ENCODE measurements at regions not wholly inside any gene's neighbourhood (a gene's known extent, or its start where the extent isn't known, plus 50 kb on each side); places are given as distances from the start of the nearest gene placed in this dataset.

DNA sequence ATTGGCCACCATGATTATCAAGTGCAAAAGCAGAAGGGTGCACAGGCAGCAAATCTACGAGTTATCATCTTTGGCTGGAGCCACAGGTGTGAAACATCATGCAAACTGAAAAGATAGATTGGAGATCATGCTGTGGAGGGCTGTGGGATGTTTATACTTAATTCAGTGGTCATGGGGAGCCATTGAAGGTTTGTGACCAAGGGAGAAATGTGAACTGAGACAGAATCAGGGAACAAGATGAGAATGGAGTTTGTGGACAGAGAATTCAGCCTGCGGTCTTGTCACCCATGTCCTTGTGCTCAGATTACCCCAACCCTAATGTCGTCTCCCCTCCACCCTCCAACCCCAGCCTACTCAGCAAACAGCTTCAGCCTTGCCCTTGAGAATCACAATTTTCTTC, 62.9 kb upstream of the ACAN start:
- H3K9ac ChIP-seq: no peak overlapping the region
- H3K9me3 ChIP-seq (ENCODE audit: low read depth): no peaks in the 10 kb centered on the region
- H3K36me3 ChIP-seq (ENCODE audit: low read depth): no peaks in the 10 kb centered on the region
- no peak overlapping the region for H3K4me2 ChIP-seq (ENCODE audit: unreplicated experiment)
- no peak overlapping the region for H3K27ac ChIP-seq
- WGBS, 2 experiments (ENCODE audit: low coverage in 1 of 2, low lambda C conversion rate in 2 of 2, missing lambda C conversion rate in 2 of 2): 57 to 58% methylated on average over 3 of the region's 3 CpGs
- DNase-seq: no peak
- no peaks in the 10 kb centered on the region for H3F3A ChIP-seq (ENCODE audit: insufficient read depth)
- no peaks in the 10 kb centered on the region for H4K20me1 ChIP-seq (ENCODE audit: insufficient read depth)
- no peaks in the 10 kb centered on the region for H3K9me2 ChIP-seq (ENCODE audit: insufficient read depth)
- TF ChIP-seq EZH2phosphoT487 (IDR thresholded peaks at IDR 0.05; ENCODE audit: insufficient read depth, low read depth): no peak
- TF ChIP-seq EZH2 (IDR thresholded peaks at IDR 0.05; ENCODE audit: insufficient read depth, poor library complexity, severe bottlenecking): no peak
- H3K79me2 ChIP-seq (ENCODE audit: insufficient read depth): no peaks in the 10 kb centered on the region
- in situ Hi-C loops (cut with MboI): no loop called here
- peaks cover 70% of the 10 kb centered on the region for H3K27me3 ChIP-seq (replicated peaks; ENCODE audit: insufficient read depth)
- H2AFZ ChIP-seq: no peak overlapping the region
- peaks cover 7% of the 10 kb centered on the region for H3K4me1 ChIP-seq (ENCODE audit: insufficient read depth)
- no peak overlapping the region for H3K4me3 ChIP-seq

DNA sequence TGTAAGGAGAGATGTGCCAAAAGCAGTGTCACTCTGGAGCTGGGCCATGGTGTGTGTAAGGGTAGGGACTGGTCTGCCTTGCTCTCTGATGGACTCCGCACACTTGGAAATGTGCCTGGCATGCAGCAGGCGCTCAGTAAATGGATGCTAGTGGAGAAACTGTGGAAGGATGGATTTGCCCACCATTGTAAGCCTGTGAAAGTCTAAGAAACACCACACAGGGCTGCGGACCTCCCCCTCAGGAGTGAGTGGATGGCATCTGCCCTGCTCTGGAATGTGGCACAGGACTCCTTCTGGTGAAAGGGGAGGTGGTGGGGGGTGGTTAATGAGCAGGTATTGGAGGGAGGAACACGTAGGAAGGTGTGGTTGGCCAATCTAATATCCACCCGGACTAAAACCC, 62.2 kb upstream of the ACAN start:
- 61 to 74% methylated on average over 5 of the region's 5 CpGs for WGBS, 2 experiments (ENCODE audit: low coverage in 1 of 2, low lambda C conversion rate in 2 of 2, missing lambda C conversion rate in 2 of 2)
- Histone ChIP-seq H3K4me3 (no peak overlapping the region), H3K36me3 (ENCODE audit: low read depth) (no peaks in the 10 kb centered on the region), H2AFZ (no peak overlapping the region), H3K27ac (no peak overlapping the region), H3K4me2 (ENCODE audit: unreplicated experiment) (no peak overlapping the region), H3K9ac (no peak overlapping the region), H3K4me1 (ENCODE audit: insufficient read depth) (peaks cover 13% of the 10 kb centered on the region), H3K9me2 (ENCODE audit: insufficient read depth) (no peaks in the 10 kb centered on the region), H3K79me2 (ENCODE audit: insufficient read depth) (no peaks in the 10 kb centered on the region), H3F3A (ENCODE audit: insufficient read depth) (no peaks in the 10 kb centered on the region), H3K9me3 (ENCODE audit: low read depth) (no peaks in the 10 kb centered on the region), H4K20me1 (ENCODE audit: insufficient read depth) (no peaks in the 10 kb centered on the region), H3K27me3 (replicated peaks; ENCODE audit: insufficient read depth) (peaks cover 63% of the 10 kb centered on the region)
- no peak for TF ChIP-seq EZH2phosphoT487 (IDR thresholded peaks at IDR 0.05; ENCODE audit: insufficient read depth, low read depth)
- no peak for TF ChIP-seq EZH2 (IDR thresholded peaks at IDR 0.05; ENCODE audit: insufficient read depth, poor library complexity, severe bottlenecking)
- in situ Hi-C loops (cut with MboI): no loop called here
- no peak for DNase-seq

DNA sequence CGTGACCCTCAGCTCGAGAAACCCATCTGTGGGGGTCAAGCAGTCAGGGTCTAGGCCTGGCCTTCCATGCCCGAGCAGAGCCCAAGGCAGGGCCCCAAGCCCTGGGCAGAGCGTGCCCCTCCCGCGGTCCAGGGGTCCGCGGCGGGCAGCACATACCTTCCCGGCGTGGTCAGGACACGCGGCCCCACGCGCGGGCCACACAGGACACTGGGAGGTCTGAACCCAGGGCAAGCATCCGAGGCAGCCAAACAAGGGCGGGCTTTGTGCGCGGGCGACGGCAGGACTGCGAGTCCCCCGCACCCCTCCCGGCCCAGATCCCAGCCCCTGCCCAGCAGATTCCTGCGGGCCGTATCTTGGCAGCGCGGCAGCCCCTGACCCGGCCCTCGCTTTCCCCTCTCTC, 61.6 kb upstream of the ACAN start:
- TF ChIP-seq EZH2phosphoT487 (IDR thresholded peaks at IDR 0.05; ENCODE audit: insufficient read depth, low read depth) (no peak), EZH2 (IDR thresholded peaks at IDR 0.05; ENCODE audit: insufficient read depth, poor library complexity, severe bottlenecking) (no peak)
- Histone ChIP-seq H3K9me3 (ENCODE audit: low read depth) (no peaks in the 10 kb centered on the region), H3K79me2 (ENCODE audit: insufficient read depth) (no peaks in the 10 kb centered on the region), H3K36me3 (ENCODE audit: low read depth) (no peaks in the 10 kb centered on the region), H3K4me3 (no peak overlapping the region), H3K4me2 (ENCODE audit: unreplicated experiment) (no peak overlapping the region), H3F3A (ENCODE audit: insufficient read depth) (no peaks in the 10 kb centered on the region), H3K9ac (no peak overlapping the region), H4K20me1 (ENCODE audit: insufficient read depth) (no peaks in the 10 kb centered on the region), H3K27me3 (replicated peaks; ENCODE audit: insufficient read depth) (peaks cover 62% of the 10 kb centered on the region), H3K4me1 (ENCODE audit: insufficient read depth) (peaks cover 13% of the 10 kb centered on the region), H3K27ac (no peak overlapping the region), H2AFZ (no peak overlapping the region), H3K9me2 (ENCODE audit: insufficient read depth) (no peaks in the 10 kb centered on the region)
- DNase-seq: no peak
- 44 to 63% methylated on average over 17 to 25 of the region's 31 CpGs for WGBS, 2 experiments (ENCODE audit: low coverage in 1 of 2, low lambda C conversion rate in 2 of 2, missing lambda C conversion rate in 2 of 2)
- in situ Hi-C loops (cut with MboI): no loop called here

- WGBS, 2 experiments (ENCODE audit: low coverage in 1 of 2, low lambda C conversion rate in 2 of 2, missing lambda C conversion rate in 2 of 2): 56 to 70% methylated on average over 3 to 4 of the region's 4 CpGs
- H4K20me1 ChIP-seq (ENCODE audit: insufficient read depth): no peaks in the 10 kb centered on the region
- in situ Hi-C loops (cut with MboI): no loop called here
These were observed 61.1 kb upstream of the ACAN start for GRCh38 chr15:88742161-88742560.

GRCh38 chr15:88744548-88745020, 58.7 kb upstream of the ACAN start:
- no peaks in the 10 kb centered on the region for H3F3A ChIP-seq (ENCODE audit: insufficient read depth)
- no peak overlapping the region for H3K4me3 ChIP-seq
- H3K9me2 ChIP-seq (ENCODE audit: insufficient read depth): no peaks in the 10 kb centered on the region
- H3K4me1 ChIP-seq (ENCODE audit: insufficient read depth): peaks cover 13% of the 10 kb centered on the region
- no peak overlapping the region for H3K9ac ChIP-seq
- DNase-seq: no peak
- 69 to 72% methylated on average over 7 of the region's 7 CpGs for WGBS, 2 experiments (ENCODE audit: low coverage in 1 of 2, low lambda C conversion rate in 2 of 2, missing lambda C conversion rate in 2 of 2)
- no peaks in the 10 kb centered on the region for H3K36me3 ChIP-seq (ENCODE audit: low read depth)
- H2AFZ ChIP-seq: no peak overlapping the region
- peaks cover 72% of the 10 kb centered on the region for H3K27me3 ChIP-seq (replicated peaks; ENCODE audit: insufficient read depth)
- no peaks in the 10 kb centered on the region for H4K20me1 ChIP-seq (ENCODE audit: insufficient read depth)
- H3K4me2 ChIP-seq (ENCODE audit: unreplicated experiment): peak overlapping the region; percentile 50
- no peaks in the 10 kb centered on the region for H3K79me2 ChIP-seq (ENCODE audit: insufficient read depth)
- TF ChIP-seq EZH2phosphoT487 (IDR thresholded peaks at IDR 0.05; ENCODE audit: insufficient read depth, low read depth) (no peak), EZH2 (IDR thresholded peaks at IDR 0.05; ENCODE audit: insufficient read depth, poor library complexity, severe bottlenecking) (no peak)
- in situ Hi-C loops (cut with MboI): no loop called here
- no peak overlapping the region for H3K27ac ChIP-seq
- H3K9me3 ChIP-seq (ENCODE audit: low read depth): no peaks in the 10 kb centered on the region

More at GRCh38 chr15:88742161-88742560, 61.1 kb upstream of the ACAN start:
- TF ChIP-seq EZH2phosphoT487 (IDR thresholded peaks at IDR 0.05; ENCODE audit: insufficient read depth, low read depth) (no peak), EZH2 (IDR thresholded peaks at IDR 0.05; ENCODE audit: insufficient read depth, poor library complexity, severe bottlenecking) (no peak)
- Histone ChIP-seq H3K4me3 (no peak overlapping the region), H3F3A (ENCODE audit: insufficient read depth) (no peaks in the 10 kb centered on the region), H3K27ac (no peak overlapping the region), H3K9ac (no peak overlapping the region), H3K9me2 (ENCODE audit: insufficient read depth) (no peaks in the 10 kb centered on the region), H3K27me3 (replicated peaks; ENCODE audit: insufficient read depth) (peaks cover 62% of the 10 kb centered on the region), H3K36me3 (ENCODE audit: low read depth) (no peaks in the 10 kb centered on the region), H3K4me1 (ENCODE audit: insufficient read depth) (peaks cover 13% of the 10 kb centered on the region), H3K79me2 (ENCODE audit: insufficient read depth) (no peaks in the 10 kb centered on the region), H3K9me3 (ENCODE audit: low read depth) (no peaks in the 10 kb centered on the region), H2AFZ (no peak overlapping the region), H3K4me2 (ENCODE audit: unreplicated experiment) (no peak overlapping the region)
- DNase-seq: no peak

Measured in GM23248 (cell line).